ENCODE measurements at regions not wholly inside any gene's neighbourhood (a gene's known extent, or its start where the extent isn't known, plus 50 kb on each side); places are given as distances from the start of the nearest gene placed in this dataset.

GRCh38 chr12:45666396-45666795 lies 63.1 kb upstream of the ARID2 start:
- TF ChIP-seq REST (IDR thresholded peaks at IDR 0.05; ENCODE audit: borderline replicate concordance) (no peak), CTCF (IDR thresholded peaks at IDR 0.05; ENCODE audit: poor library complexity, severe bottlenecking) (no peak)

Data from neural cell (in vitro differentiated cells).